IPS-15b (cell line): ENCODE measurements at regions not wholly inside any gene's neighbourhood (a gene's known extent, or its start where the extent isn't known, plus 50 kb on each side); places are given as distances from the start of the nearest gene placed in this dataset.

ENCODE experiments used
- H3K27me3 ChIP-seq: one replicate; pipeline ENCODE4 v1.6.1; 2013; ENCODE audit warnings: low read length; ENCODE audit not compliant: control insufficient read depth, insufficient read depth
- H3K36me3 ChIP-seq: one replicate; pipeline ENCODE4 v1.6.1; 2013; ENCODE audit warnings: low read length; ENCODE audit not compliant: control insufficient read depth, insufficient read depth
- H3K4me1 ChIP-seq: one replicate; pipeline ENCODE4 v1.6.1; 2013; ENCODE audit warnings: mild to moderate bottlenecking, low read length; ENCODE audit not compliant: control insufficient read depth, insufficient read depth
- H3K4me3 ChIP-seq: one replicate; pipeline ENCODE4 v1.5.1; 2013; ENCODE audit warnings: low read depth, low read length
- H3K9ac ChIP-seq: one replicate; pipeline ENCODE4 v1.6.1; 2013; ENCODE audit warnings: low read depth, mild to moderate bottlenecking, low read length
- H3K9me3 ChIP-seq: one replicate; pipeline ENCODE4 v1.6.1; 2013; ENCODE audit warnings: mild to moderate bottlenecking, low read length; ENCODE audit not compliant: control insufficient read depth, insufficient read depth

GRCh38 chr14:85218982-85219381 lies 311.0 kb upstream of the FLRT2 start:
- no peak overlapping the region for H3K4me3 ChIP-seq
- H3K27me3 ChIP-seq, result no peaks in the 10 kb centered on the region
- no peaks in the 10 kb centered on the region for H3K36me3 ChIP-seq
- H3K4me1 ChIP-seq, result peaks cover 17% of the 10 kb centered on the region
- H3K9ac ChIP-seq, result no peak overlapping the region
- no peaks in the 10 kb centered on the region for H3K9me3 ChIP-seq

GRCh38 chr14:85221832-85222231 lies 308.1 kb upstream of the FLRT2 start:
- H3K4me1 ChIP-seq, result peaks cover 17% of the 10 kb centered on the region
- H3K36me3 ChIP-seq, result no peaks in the 10 kb centered on the region
- no peak overlapping the region for H3K4me3 ChIP-seq
- no peaks in the 10 kb centered on the region for H3K9me3 ChIP-seq
- no peak overlapping the region for H3K9ac ChIP-seq
- no peaks in the 10 kb centered on the region for H3K27me3 ChIP-seq

GRCh38 chr14:85222341-85222740 lies 307.6 kb upstream of the FLRT2 start:
- H3K36me3 ChIP-seq, result no peaks in the 10 kb centered on the region
- H3K9me3 ChIP-seq, result no peaks in the 10 kb centered on the region
- H3K27me3 ChIP-seq, result no peaks in the 10 kb centered on the region
- no peak overlapping the region for H3K4me3 ChIP-seq
- H3K4me1 ChIP-seq, result peaks cover 14% of the 10 kb centered on the region
- no peak overlapping the region for H3K9ac ChIP-seq

GRCh38 chr14:85223667-85224066 lies 306.3 kb upstream of the FLRT2 start:
- H3K9me3 ChIP-seq, result no peaks in the 10 kb centered on the region
- no peak overlapping the region for H3K9ac ChIP-seq
- H3K27me3 ChIP-seq, result no peaks in the 10 kb centered on the region
- H3K4me3 ChIP-seq, result no peak overlapping the region
- no peaks in the 10 kb centered on the region for H3K36me3 ChIP-seq
- H3K4me1 ChIP-seq, result peaks cover 13% of the 10 kb centered on the region

GRCh38 chr14:85224241-85224640 lies 305.7 kb upstream of the FLRT2 start:
- Histone ChIP-seq H3K4me1 (peaks cover 13% of the 10 kb centered on the region), H3K9ac (no peak overlapping the region), H3K27me3 (no peaks in the 10 kb centered on the region), H3K36me3 (no peaks in the 10 kb centered on the region), H3K4me3 (no peak overlapping the region), H3K9me3 (no peaks in the 10 kb centered on the region)

GRCh38 chr14:85233756-85234155 lies 296.2 kb upstream of the FLRT2 start:
- no peaks in the 10 kb centered on the region for H3K4me1 ChIP-seq
- H3K36me3 ChIP-seq, result no peaks in the 10 kb centered on the region
- H3K4me3 ChIP-seq, result no peak overlapping the region
- H3K9me3 ChIP-seq, result no peaks in the 10 kb centered on the region
- no peak overlapping the region for H3K9ac ChIP-seq
- H3K27me3 ChIP-seq, result no peaks in the 10 kb centered on the region

- H3K9me3 ChIP-seq, result no peaks in the 10 kb centered on the region
- H3K27me3 ChIP-seq, result no peaks in the 10 kb centered on the region
- H3K4me3 ChIP-seq, result no peak overlapping the region
- H3K36me3 ChIP-seq, result no peaks in the 10 kb centered on the region
- no peak overlapping the region for H3K9ac ChIP-seq
- no peaks in the 10 kb centered on the region for H3K4me1 ChIP-seq
Observed at GRCh38 chr14:85234156-85235025, 295.6 kb upstream of the FLRT2 start.

- H3K9me3 ChIP-seq, result no peaks in the 10 kb centered on the region
- H3K36me3 ChIP-seq, result no peaks in the 10 kb centered on the region
- no peak overlapping the region for H3K9ac ChIP-seq
- no peaks in the 10 kb centered on the region for H3K27me3 ChIP-seq
- no peak overlapping the region for H3K4me3 ChIP-seq
- no peaks in the 10 kb centered on the region for H3K4me1 ChIP-seq
Observed at GRCh38 chr14:85235868-85236267, 294.1 kb upstream of the FLRT2 start.

- Histone ChIP-seq H3K36me3 (no peaks in the 10 kb centered on the region), H3K27me3 (no peaks in the 10 kb centered on the region), H3K4me1 (no peaks in the 10 kb centered on the region), H3K9ac (no peak overlapping the region), H3K4me3 (no peak overlapping the region), H3K9me3 (no peaks in the 10 kb centered on the region)
Observed at GRCh38 chr14:85236296-85236695, 293.6 kb upstream of the FLRT2 start.

- H3K4me3 ChIP-seq, result no peak overlapping the region
- no peaks in the 10 kb centered on the region for H3K9me3 ChIP-seq
- H3K36me3 ChIP-seq, result no peaks in the 10 kb centered on the region
- no peak overlapping the region for H3K9ac ChIP-seq
- H3K27me3 ChIP-seq, result no peaks in the 10 kb centered on the region
- H3K4me1 ChIP-seq, result no peaks in the 10 kb centered on the region
Observed at GRCh38 chr14:85239791-85240190, 290.2 kb upstream of the FLRT2 start.

- Histone ChIP-seq H3K9ac (no peak overlapping the region), H3K9me3 (no peaks in the 10 kb centered on the region), H3K4me3 (no peak overlapping the region), H3K36me3 (no peaks in the 10 kb centered on the region), H3K27me3 (no peaks in the 10 kb centered on the region), H3K4me1 (no peaks in the 10 kb centered on the region)
Observed at GRCh38 chr14:85241022-85241855, 288.7 kb upstream of the FLRT2 start.

GRCh38 chr14:85242666-85243065 lies 287.3 kb upstream of the FLRT2 start:
- H3K4me3 ChIP-seq, result no peak overlapping the region
- H3K4me1 ChIP-seq, result no peaks in the 10 kb centered on the region
- no peaks in the 10 kb centered on the region for H3K36me3 ChIP-seq
- no peaks in the 10 kb centered on the region for H3K27me3 ChIP-seq
- no peak overlapping the region for H3K9ac ChIP-seq
- no peaks in the 10 kb centered on the region for H3K9me3 ChIP-seq
